Breast epithelium (tissue), 3 donors: ENCODE measurements at regions not wholly inside any gene's neighbourhood (a gene's known extent, or its start where the extent isn't known, plus 50 kb on each side); places are given as distances from the start of the nearest gene placed in this dataset.

ENCODE experiments used
- CTCF ChIP-seq, 3 donors: fragments of 450-650 bp; IDR thresholded peaks; one replicate each; pipeline ENCODE4 v1.5.1; 2016 to 2017; ENCODE audit warnings: antibody characterized with exemption in 3 of 3, mild to moderate bottlenecking in 3 of 3, moderate library complexity in 3 of 3
- POLR2A ChIP-seq: fragments of 450-650 bp; IDR thresholded peaks from one replicate; pipeline ENCODE4 v1.6.1; 2016; ENCODE audit warnings: antibody characterized with exemption, mild to moderate bottlenecking, moderate library complexity
- POLR2AphosphoS5 ChIP-seq, 3 donors: sonication (generic); formaldehyde crosslinking; IDR thresholded peaks; one replicate each; pipeline ENCODE4 v1.6.1; 2017; ENCODE audit warnings: antibody characterized with exemption in 3 of 3

- TF ChIP-seq CTCF (IDR thresholded peaks at IDR 0.05) (no peak), POLR2A (no peak), POLR2AphosphoS5 (IDR thresholded peaks at IDR 0.05) (no peak)
Measured at GRCh38 chr4:166279261-166279660, 406.2 kb downstream of the TLL1 start.
